SK-N-SH (cell line): ENCODE measurements at regions not wholly inside any gene's neighbourhood (a gene's known extent, or its start where the extent isn't known, plus 50 kb on each side); places are given as distances from the start of the nearest gene placed in this dataset.

Experiments
- CTCF ChIA-PET: fragments of 300-600, 350-600 bp; formaldehyde crosslinking; extraction: SDS; loops from one replicate; lab custom pipeline; 2021; lab: Yijun Ruan, JAX
- POLR2A ChIA-PET: fragments of 350-600 bp; sonication (Branson Sonifier 250); formaldehyde crosslinking; extraction: SDS; loops from one replicate; lab custom pipeline; 2020; ENCODE audit warnings: antibody characterized with exemption, inconsistent platforms; lab: Yijun Ruan, JAX
- DNase-seq: peaks from one replicate; pipeline ENCODE4 v3.0.0; 2012
- H2AFZ ChIP-seq: fragments of 200-600 bp; sonication (generic); 2 replicates; pipeline ENCODE4 v1.8.1; 2016; ENCODE audit warnings: antibody characterized with exemption, mild to moderate bottlenecking, low read depth
- H3F3A ChIP-seq: fragments of 200-600 bp; sonication (generic); replicated peaks from 2 replicates; pipeline ENCODE3; 2016; ENCODE audit warnings: antibody characterized with exemption, mild to moderate bottlenecking; ENCODE audit not compliant: insufficient read depth
- H3K27ac ChIP-seq, 2 experiments: fragments of 200-500 bp in 1 of 2; fragments of 200-600 bp in 1 of 2; sonication (Bioruptor generic) in 1 of 2; sonication (generic), shearing (Covaris generic) in 1 of 2; 2 replicates each; pipeline versions ENCODE4 v1.5.1 to v1.6.1; 2014 to 2016; ENCODE audit warnings: low read depth in 2 of 2, inconsistent platforms in 1 of 2, low read length in 1 of 2, mild to moderate bottlenecking in 1 of 2, mixed read lengths in 1 of 2
- H3K27me3 ChIP-seq: fragments of 200-600 bp; sonication (generic), shearing (Covaris generic); 2 replicates; pipeline ENCODE4 v1.6.1; 2016; ENCODE audit warnings: mixed run types; ENCODE audit not compliant: insufficient read depth
- H3K36me3 ChIP-seq, 2 experiments: fragments of 200-500 bp in 1 of 2; fragments of 200-600 bp in 1 of 2; sonication (Bioruptor generic) in 1 of 2; sonication (generic) in 1 of 2; replicated peaks in 1 of 2; 2 replicates each; pipeline versions ENCODE3 to v1.5.1; 2014 to 2016; ENCODE audit warnings: low read length in 1 of 2, mild to moderate bottlenecking in 1 of 2; ENCODE audit not compliant: insufficient read depth in 2 of 2, control insufficient read depth in 1 of 2
- H3K4me1 ChIP-seq, 2 experiments: fragments of 200-500 bp in 1 of 2; fragments of 200-600 bp in 1 of 2; sonication (Bioruptor generic) in 1 of 2; sonication (generic), shearing (Covaris generic) in 1 of 2; 2 replicates each; pipeline versions ENCODE4 v1.5.1 to v1.6.1; 2014 to 2016; ENCODE audit warnings: low read depth in 1 of 2, low read length in 1 of 2, mixed run types in 1 of 2; ENCODE audit not compliant: insufficient read depth in 2 of 2, control insufficient read depth in 1 of 2
- H3K4me2 ChIP-seq: fragments of 200-600 bp; sonication (generic), shearing (Covaris generic); 2 replicates; pipeline ENCODE4 v1.6.1; 2017; ENCODE audit warnings: mixed run types
- H3K4me3 ChIP-seq, 2 experiments: fragments of 200-500 bp in 1 of 2; fragments of 200-600 bp in 1 of 2; sonication (Bioruptor generic) in 1 of 2; sonication (generic), shearing (Covaris generic) in 1 of 2; 2 replicates each; pipeline versions ENCODE4 v1.5.1 to v1.8.1; 2014 to 2016; ENCODE audit warnings: low read depth in 2 of 2, inconsistent platforms in 1 of 2, low read length in 1 of 2, mild to moderate bottlenecking in 1 of 2, mixed read lengths in 1 of 2, moderate library complexity in 1 of 2
- H3K79me2 ChIP-seq: fragments of 200-600 bp; sonication (generic); 2 replicates; pipeline ENCODE4 v1.8.1; 2017; ENCODE audit warnings: mild to moderate bottlenecking; ENCODE audit not compliant: insufficient read depth
- H3K9ac ChIP-seq: fragments of 200-600 bp; sonication (generic); 2 replicates; pipeline ENCODE4 v1.6.1; 2017; ENCODE audit warnings: mixed run types
- H3K9me2 ChIP-seq: fragments of 200-600 bp; sonication (generic); 2 replicates; pipeline ENCODE4 v1.6.1; 2017; ENCODE audit warnings: mixed run types
- H3K9me3 ChIP-seq: fragments of 200-600 bp; sonication (generic); 2 replicates; pipeline ENCODE4 v1.6.1; 2017; ENCODE audit warnings: mixed run types, mild to moderate bottlenecking, moderate library complexity
- H4K20me1 ChIP-seq: fragments of 200-600 bp; sonication (generic); 2 replicates; pipeline ENCODE4 v1.6.1; 2017; ENCODE audit warnings: mild to moderate bottlenecking, mixed run types; ENCODE audit not compliant: insufficient read depth
- CHD2 ChIP-seq: fragments of 150-350 bp; IDR thresholded peaks from 2 replicates; pipeline ENCODE4 v1.6.1; 2018; ENCODE audit warnings: low read length; ENCODE audit not compliant: partially characterized antibody
- FOSL2 ChIP-seq: IDR thresholded peaks from 2 replicates; pipeline ENCODE4 v1.4.0; 2012; ENCODE audit warnings: low read depth, mild to moderate bottlenecking, moderate library complexity, borderline replicate concordance
- JUND ChIP-seq: IDR thresholded peaks from 2 replicates; pipeline ENCODE4 v1.4.0; 2012
- MEF2A ChIP-seq: IDR thresholded peaks from 2 replicates; pipeline ENCODE4 v1.4.0; 2012; ENCODE audit warnings: low read depth, borderline replicate concordance
- MXI1 ChIP-seq: IDR thresholded peaks from 2 replicates; pipeline ENCODE4 v1.6.1; 2012; ENCODE audit warnings: mild to moderate bottlenecking, low read depth, low read length, improper control_type of control experiment
- NRF1 ChIP-seq: IDR thresholded peaks from 2 replicates; pipeline ENCODE4 v1.6.1; 2012; ENCODE audit warnings: low read depth, mild to moderate bottlenecking, low read length
- PBX3 ChIP-seq: IDR thresholded peaks from 2 replicates; pipeline ENCODE4; 2012
- POLR2AphosphoS5 ChIP-seq: IDR thresholded peaks from 2 replicates; pipeline ENCODE4 v1.6.1; 2012; ENCODE audit warnings: low read depth, low read length
- RAD21 ChIP-seq: IDR thresholded peaks from 2 replicates; pipeline ENCODE4 v1.6.1; 2012; ENCODE audit warnings: mild to moderate bottlenecking, low read length
- RCOR1 ChIP-seq: fragments of 150-350 bp; IDR thresholded peaks from 2 replicates; pipeline ENCODE4 v1.6.1; 2017; ENCODE audit warnings: antibody characterized with exemption, low read length
- RFX5 ChIP-seq: IDR thresholded peaks from 2 replicates; pipeline ENCODE4 v1.6.1; 2012; ENCODE audit warnings: mild to moderate bottlenecking, improper control_type of control experiment, low read length
- SIN3A ChIP-seq: IDR thresholded peaks from 2 replicates; pipeline ENCODE4 v1.6.1; 2012; ENCODE audit warnings: low read depth, mild to moderate bottlenecking, low read length, moderate library complexity, borderline replicate concordance
- SMC3 ChIP-seq: IDR thresholded peaks from 2 replicates; pipeline ENCODE4 v1.6.1; 2012; ENCODE audit warnings: low read depth, low read length, improper control_type of control experiment
- TCF12 ChIP-seq: IDR thresholded peaks from 2 replicates; pipeline ENCODE4 v1.4.0; 2012
- TEAD4 ChIP-seq: IDR thresholded peaks from 2 replicates; pipeline ENCODE4 v1.4.0; 2012; ENCODE audit warnings: mild to moderate bottlenecking, borderline replicate concordance; ENCODE audit not compliant: insufficient read depth
- USF1 ChIP-seq: IDR thresholded peaks from 2 replicates; pipeline ENCODE4 v1.4.0; 2012; ENCODE audit warnings: low read depth, borderline replicate concordance
- WGBS: methylation state at CpG from one replicate; pipeline ENCODE4 v1.1.6; 2017; ENCODE audit warnings: low lambda C conversion rate; 5-methylcytosine and 5-hydroxymethylcytosine counted together
- TF ChIP-seq, protein P1 (sequence below): IDR thresholded peaks from 2 replicates; pipeline ENCODE4 v1.4.0; 2012; ENCODE audit warnings: low read depth, borderline replicate concordance
- TF ChIP-seq, protein P2 (sequence below): IDR thresholded peaks from 2 replicates; pipeline ENCODE4 v1.6.1; 2012; ENCODE audit warnings: mild to moderate bottlenecking, low read depth, low read length, moderate library complexity
- TF ChIP-seq, protein P3 (sequence below): fragments of 200-600 bp; sonication (generic); IDR thresholded peaks from 2 replicates; pipeline ENCODE4 v1.6.1; 2017; ENCODE audit warnings: antibody characterized with exemption, mild to moderate bottlenecking, moderate library complexity

DNA sequence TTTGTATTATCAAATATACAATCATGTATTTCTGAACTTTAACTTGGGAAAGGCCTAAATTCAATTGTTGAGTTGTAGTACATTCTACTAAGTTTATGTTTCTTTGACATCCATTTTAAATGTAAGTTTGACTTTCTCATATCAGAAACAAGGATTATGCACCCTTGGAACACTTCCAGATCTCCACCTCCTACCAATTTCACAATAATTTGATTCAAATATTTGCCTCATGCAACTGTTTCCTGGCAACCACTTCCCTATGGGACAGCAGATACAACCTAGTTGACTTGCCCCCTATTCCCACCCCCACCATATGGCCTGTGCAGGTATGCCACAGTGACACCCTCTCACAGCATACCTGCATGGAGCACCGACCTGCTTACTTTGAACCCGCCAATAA lies 506.4 kb upstream of the PABPC4L start:
- Histone ChIP-seq H3K36me3 (no peaks in the 10 kb centered on the region), H3K79me2 (no peaks in the 10 kb centered on the region), H3K9ac (no peak overlapping the region), H3K27ac (no peak overlapping the region), H3K4me3 (no peak overlapping the region), H2AFZ (no peak overlapping the region), H3K4me1 (no peaks in the 10 kb centered on the region), H3K9me2 (0 out of 2 replicates have a peak, but pooled peaks cover 4% of the 10 kb centered on the region), H3K4me2 (no peak overlapping the region), H3K27me3 (no peaks in the 10 kb centered on the region), H3F3A (no peaks in the 10 kb centered on the region), H3K9me3 (no peaks in the 10 kb centered on the region; the same call in 1 of the 2 replicates), H4K20me1 (no peaks in the 10 kb centered on the region)
- POLR2A ChIA-PET: no interaction called here
- CTCF ChIA-PET: no interaction called here
- DNase-seq: no peak
- 45% methylated on average over 2 of the region's 2 CpGs for WGBS
- no peak for TF ChIP-seq MXI1
- no peak for TF ChIP-seq SIN3A
- TF ChIP-seq, protein P1, sequence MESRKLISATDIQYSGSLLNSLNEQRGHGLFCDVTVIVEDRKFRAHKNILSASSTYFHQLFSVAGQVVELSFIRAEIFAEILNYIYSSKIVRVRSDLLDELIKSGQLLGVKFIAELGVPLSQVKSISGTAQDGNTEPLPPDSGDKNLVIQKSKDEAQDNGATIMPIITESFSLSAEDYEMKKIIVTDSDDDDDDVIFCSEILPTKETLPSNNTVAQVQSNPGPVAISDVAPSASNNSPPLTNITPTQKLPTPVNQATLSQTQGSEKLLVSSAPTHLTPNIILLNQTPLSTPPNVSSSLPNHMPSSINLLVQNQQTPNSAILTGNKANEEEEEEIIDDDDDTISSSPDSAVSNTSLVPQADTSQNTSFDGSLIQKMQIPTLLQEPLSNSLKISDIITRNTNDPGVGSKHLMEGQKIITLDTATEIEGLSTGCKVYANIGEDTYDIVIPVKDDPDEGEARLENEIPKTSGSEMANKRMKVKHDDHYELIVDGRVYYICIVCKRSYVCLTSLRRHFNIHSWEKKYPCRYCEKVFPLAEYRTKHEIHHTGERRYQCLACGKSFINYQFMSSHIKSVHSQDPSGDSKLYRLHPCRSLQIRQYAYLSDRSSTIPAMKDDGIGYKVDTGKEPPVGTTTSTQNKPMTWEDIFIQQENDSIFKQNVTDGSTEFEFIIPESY: no peak
- TF ChIP-seq TCF12: no peak
- TF ChIP-seq, protein P2, sequence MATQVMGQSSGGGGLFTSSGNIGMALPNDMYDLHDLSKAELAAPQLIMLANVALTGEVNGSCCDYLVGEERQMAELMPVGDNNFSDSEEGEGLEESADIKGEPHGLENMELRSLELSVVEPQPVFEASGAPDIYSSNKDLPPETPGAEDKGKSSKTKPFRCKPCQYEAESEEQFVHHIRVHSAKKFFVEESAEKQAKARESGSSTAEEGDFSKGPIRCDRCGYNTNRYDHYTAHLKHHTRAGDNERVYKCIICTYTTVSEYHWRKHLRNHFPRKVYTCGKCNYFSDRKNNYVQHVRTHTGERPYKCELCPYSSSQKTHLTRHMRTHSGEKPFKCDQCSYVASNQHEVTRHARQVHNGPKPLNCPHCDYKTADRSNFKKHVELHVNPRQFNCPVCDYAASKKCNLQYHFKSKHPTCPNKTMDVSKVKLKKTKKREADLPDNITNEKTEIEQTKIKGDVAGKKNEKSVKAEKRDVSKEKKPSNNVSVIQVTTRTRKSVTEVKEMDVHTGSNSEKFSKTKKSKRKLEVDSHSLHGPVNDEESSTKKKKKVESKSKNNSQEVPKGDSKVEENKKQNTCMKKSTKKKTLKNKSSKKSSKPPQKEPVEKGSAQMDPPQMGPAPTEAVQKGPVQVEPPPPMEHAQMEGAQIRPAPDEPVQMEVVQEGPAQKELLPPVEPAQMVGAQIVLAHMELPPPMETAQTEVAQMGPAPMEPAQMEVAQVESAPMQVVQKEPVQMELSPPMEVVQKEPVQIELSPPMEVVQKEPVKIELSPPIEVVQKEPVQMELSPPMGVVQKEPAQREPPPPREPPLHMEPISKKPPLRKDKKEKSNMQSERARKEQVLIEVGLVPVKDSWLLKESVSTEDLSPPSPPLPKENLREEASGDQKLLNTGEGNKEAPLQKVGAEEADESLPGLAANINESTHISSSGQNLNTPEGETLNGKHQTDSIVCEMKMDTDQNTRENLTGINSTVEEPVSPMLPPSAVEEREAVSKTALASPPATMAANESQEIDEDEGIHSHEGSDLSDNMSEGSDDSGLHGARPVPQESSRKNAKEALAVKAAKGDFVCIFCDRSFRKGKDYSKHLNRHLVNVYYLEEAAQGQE: no peak
- no peak for TF ChIP-seq USF1

DNA sequence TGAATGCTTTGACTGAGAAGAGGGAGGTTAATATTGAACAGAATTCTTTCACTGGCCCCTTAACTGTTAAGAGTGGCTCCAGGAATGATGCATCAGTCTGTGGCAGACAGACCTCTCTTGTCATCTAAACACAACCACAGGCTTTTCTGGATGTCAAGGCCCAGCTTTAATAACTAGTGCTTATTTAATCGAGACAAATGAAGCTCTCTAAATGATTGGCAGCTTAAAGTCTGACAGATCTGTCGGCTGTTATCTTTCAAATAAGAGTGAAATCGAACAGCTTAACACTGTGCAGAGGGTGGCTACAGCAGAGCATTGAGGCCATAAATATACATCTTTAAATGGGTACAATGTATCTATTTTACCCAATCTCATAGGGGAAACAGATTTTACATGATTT lies 500.8 kb upstream of the PABPC4L start:
- WGBS: 16% methylated on average over 3 of the region's 3 CpGs
- TF ChIP-seq TCF12 (no peak), FOSL2 (no peak), POLR2AphosphoS5 (no peak), MEF2A (no peak), RAD21 (no peak), CHD2 (no peak), PBX3 (no peak), RFX5 (no peak), NRF1 (no peak), TEAD4 (no peak), SMC3 (no peak), JUND (no peak), RCOR1 (no peak)
- TF ChIP-seq, protein P3, sequence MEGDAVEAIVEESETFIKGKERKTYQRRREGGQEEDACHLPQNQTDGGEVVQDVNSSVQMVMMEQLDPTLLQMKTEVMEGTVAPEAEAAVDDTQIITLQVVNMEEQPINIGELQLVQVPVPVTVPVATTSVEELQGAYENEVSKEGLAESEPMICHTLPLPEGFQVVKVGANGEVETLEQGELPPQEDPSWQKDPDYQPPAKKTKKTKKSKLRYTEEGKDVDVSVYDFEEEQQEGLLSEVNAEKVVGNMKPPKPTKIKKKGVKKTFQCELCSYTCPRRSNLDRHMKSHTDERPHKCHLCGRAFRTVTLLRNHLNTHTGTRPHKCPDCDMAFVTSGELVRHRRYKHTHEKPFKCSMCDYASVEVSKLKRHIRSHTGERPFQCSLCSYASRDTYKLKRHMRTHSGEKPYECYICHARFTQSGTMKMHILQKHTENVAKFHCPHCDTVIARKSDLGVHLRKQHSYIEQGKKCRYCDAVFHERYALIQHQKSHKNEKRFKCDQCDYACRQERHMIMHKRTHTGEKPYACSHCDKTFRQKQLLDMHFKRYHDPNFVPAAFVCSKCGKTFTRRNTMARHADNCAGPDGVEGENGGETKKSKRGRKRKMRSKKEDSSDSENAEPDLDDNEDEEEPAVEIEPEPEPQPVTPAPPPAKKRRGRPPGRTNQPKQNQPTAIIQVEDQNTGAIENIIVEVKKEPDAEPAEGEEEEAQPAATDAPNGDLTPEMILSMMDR: no peak

More for the DNA sequence above, 500.8 kb upstream of the PABPC4L start:
- Histone ChIP-seq H3K79me2 (no peaks in the 10 kb centered on the region), H2AFZ (no peak overlapping the region), H3K4me2 (no peak overlapping the region), H3K27ac (no peak overlapping the region), H3K9me3 (no peaks in the 10 kb centered on the region; the same call in 1 of the 2 replicates), H3K4me1 (no peaks in the 10 kb centered on the region; a peak in 1 of 4 replicates), H4K20me1 (no peaks in the 10 kb centered on the region), H3K36me3 (no peaks in the 10 kb centered on the region), H3K9me2 (no peaks in the 10 kb centered on the region), H3K27me3 (no peaks in the 10 kb centered on the region), H3K9ac (no peak overlapping the region), H3F3A (no peaks in the 10 kb centered on the region), H3K4me3 (no peak overlapping the region)
- ChIA-PET POLR2A (no interaction called here), CTCF (interaction anchor here (0.7 kb wide), 1 partner anchor 347 kb away, joined by 3 read pairs; no protein-coding TSS in a partner anchor)
- no peak for DNase-seq
